PC-3 (cell line): ENCODE measurements at regions not wholly inside any gene's neighbourhood (a gene's known extent, or its start where the extent isn't known, plus 50 kb on each side); places are given as distances from the start of the nearest gene placed in this dataset.
A peak's percentile ranks its signal among the peaks of the same experiment; 100 is the strongest.

Experiments
- ATAC-seq: fragments of 200-7000 bp; cut with Tn5 transposase; 2 replicates; pipeline ENCODE4 v1.9.1; 2020; ENCODE audit warnings: mild to moderate bottlenecking, moderate library complexity
- BruUV-seq: library from RNA; stranded (reverse); fragments of 400-500 nt; replicated peaks from 2 replicates; lab custom pipeline; 2021; lab: Mats Ljungman, UMichigan
- CTCF ChIA-PET: fragments of 300-600 bp; sonication (Branson Sonifier 250); formaldehyde crosslinking; loops from one replicate; lab custom pipeline; 2022; ENCODE audit warnings: antibody characterized with exemption; lab: Charles Lee
- POLR2A ChIA-PET: fragments of 300-600 bp; sonication (Branson Sonifier 250); formaldehyde crosslinking; loops from one replicate; lab custom pipeline; 2022; ENCODE audit warnings: antibody characterized with exemption; ENCODE audit not compliant: unreplicated experiment; lab: Charles Lee
- DNase-seq: peaks from one replicate; pipeline ENCODE4 v3.0.0-alpha.2; 2015
- H2AFZ ChIP-seq: fragments of 300-600 bp; sonication (generic); 2 replicates; pipeline ENCODE4 v1.6.0; 2016; ENCODE audit warnings: antibody characterized with exemption, low read length
- H3F3A ChIP-seq: fragments of 300-600 bp; sonication (generic); one replicate; pipeline ENCODE4 v1.6.0; 2017; ENCODE audit warnings: antibody characterized with exemption, low read length, control low read depth, mild to moderate bottlenecking; ENCODE audit not compliant: unreplicated experiment
- H3K27ac ChIP-seq: fragments of 300-600 bp; sonication (generic); 2 replicates; pipeline ENCODE4 v1.5.1; 2016; ENCODE audit warnings: mild to moderate bottlenecking, low read length
- H3K27me3 ChIP-seq: fragments of 300-600 bp; sonication (generic); 2 replicates; pipeline ENCODE4 v1.6.1; 2016; ENCODE audit warnings: low read length, mixed read lengths
- H3K36me3 ChIP-seq: fragments of 300-600 bp; sonication (generic); 2 replicates; pipeline ENCODE4 v1.6.1; 2016; ENCODE audit warnings: low read depth, mixed run types, low read length, mixed read lengths
- H3K4me1 ChIP-seq: fragments of 300-600 bp; sonication (generic); 2 replicates; pipeline ENCODE4 v1.5.1; 2016; ENCODE audit warnings: low read length; ENCODE audit not compliant: insufficient read depth
- H3K4me2 ChIP-seq: fragments of 300-600 bp; sonication (generic); 2 replicates; pipeline ENCODE4 v1.6.0; 2016; ENCODE audit warnings: low read length
- H3K4me3 ChIP-seq: fragments of 300-600 bp; sonication (generic); 2 replicates; pipeline ENCODE4 v1.5.1; 2016; ENCODE audit warnings: mild to moderate bottlenecking, low read length, mixed read lengths
- H3K79me2 ChIP-seq: fragments of 300-600 bp; sonication (generic); 2 replicates; pipeline ENCODE4 v1.6.1; 2017; ENCODE audit warnings: low read length, mixed read lengths
- H3K9ac ChIP-seq: fragments of 300-600 bp; sonication (generic); 2 replicates; pipeline ENCODE4 v1.6.0; 2016; ENCODE audit warnings: mild to moderate bottlenecking, low read length
- H3K9me2 ChIP-seq: fragments of 300-600 bp; sonication (generic); replicated peaks from 2 replicates; pipeline ENCODE4 v1.6.1; 2016; ENCODE audit warnings: mixed run types, low read length, mixed read lengths
- H3K9me3 ChIP-seq: fragments of 300-600 bp; sonication (generic); 2 replicates; pipeline ENCODE4 v1.6.1; 2016; ENCODE audit warnings: low read length, mixed read lengths
- H4K20me1 ChIP-seq: fragments of 300-600 bp; sonication (generic); 2 replicates; pipeline ENCODE4 v1.6.1; 2016; ENCODE audit warnings: low read length, mixed read lengths
- EZH2 ChIP-seq: fragments of 300-600 bp; sonication (generic); IDR thresholded peaks from one replicate; pipeline ENCODE4 v1.6.1; 2017; ENCODE audit warnings: antibody characterized with exemption, mild to moderate bottlenecking, low read length; ENCODE audit not compliant: unreplicated experiment
- EZH2phosphoT487 ChIP-seq: fragments of 300-600 bp; sonication (generic); IDR thresholded peaks from 2 replicates; pipeline ENCODE4 v1.6.1; 2018; ENCODE audit warnings: mild to moderate bottlenecking, antibody characterized with exemption, low read length, borderline replicate concordance
- intact Hi-C: fragments of 100-400 bp; cut with micrococcal nuclease; formaldehyde crosslinking; loops from 2 replicates; pipeline ENCODE4 v1.9.0; 2023
- TF ChIP-seq, protein P1 (sequence below): fragments of 300-600 bp; sonication (generic); conservative IDR thresholded peaks from 2 replicates; pipeline ENCODE4 v1.5.1; 2017; ENCODE audit warnings: antibody characterized with exemption, low read depth, mild to moderate bottlenecking, low read length

DNA sequence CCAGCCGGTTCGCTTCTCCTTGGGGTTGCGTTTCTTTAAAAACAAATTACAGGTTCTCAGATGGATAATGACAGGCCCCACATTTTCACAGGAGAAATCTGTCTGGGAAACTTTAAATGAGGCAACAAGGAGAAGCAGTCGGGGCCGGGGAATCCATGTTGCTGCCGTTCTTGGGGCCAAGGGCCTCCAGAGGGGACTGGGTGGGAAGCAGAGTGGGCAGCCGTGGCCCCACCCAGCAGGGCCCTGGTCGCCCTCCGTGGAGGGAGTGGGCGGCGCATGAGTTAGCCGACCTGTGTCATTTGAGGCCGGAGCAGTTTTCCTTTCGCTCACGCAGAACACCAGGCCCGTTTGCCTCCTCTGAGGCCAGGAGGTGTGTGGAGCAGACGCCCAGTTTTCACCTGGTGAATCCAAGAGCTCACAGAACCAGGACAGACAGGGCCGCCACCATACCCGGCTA, 207.7 kb upstream of the CIBAR2 start:
- Histone ChIP-seq H3K79me2 (no peaks in the 10 kb centered on the region), H3K27ac (no peak overlapping the region), H3K9me3 (no peaks in the 10 kb centered on the region), H4K20me1 (no peaks in the 10 kb centered on the region), H2AFZ (no peak overlapping the region), H3K4me1 (no peaks in the 10 kb centered on the region), H3F3A (no peaks in the 10 kb centered on the region), H3K4me2 (no peak overlapping the region), H3K9ac (no peak overlapping the region), H3K36me3 (no peaks in the 10 kb centered on the region), H3K27me3 (no peaks in the 10 kb centered on the region), H3K4me3 (no peak overlapping the region), H3K9me2 (no peaks in the 10 kb centered on the region)
- ATAC-seq (no peak), DNase-seq (no peak)
- BruUV-seq = no TSS peak
- ChIA-PET CTCF (no interaction called here), POLR2A (no interaction called here)
- TF ChIP-seq, protein P1, sequence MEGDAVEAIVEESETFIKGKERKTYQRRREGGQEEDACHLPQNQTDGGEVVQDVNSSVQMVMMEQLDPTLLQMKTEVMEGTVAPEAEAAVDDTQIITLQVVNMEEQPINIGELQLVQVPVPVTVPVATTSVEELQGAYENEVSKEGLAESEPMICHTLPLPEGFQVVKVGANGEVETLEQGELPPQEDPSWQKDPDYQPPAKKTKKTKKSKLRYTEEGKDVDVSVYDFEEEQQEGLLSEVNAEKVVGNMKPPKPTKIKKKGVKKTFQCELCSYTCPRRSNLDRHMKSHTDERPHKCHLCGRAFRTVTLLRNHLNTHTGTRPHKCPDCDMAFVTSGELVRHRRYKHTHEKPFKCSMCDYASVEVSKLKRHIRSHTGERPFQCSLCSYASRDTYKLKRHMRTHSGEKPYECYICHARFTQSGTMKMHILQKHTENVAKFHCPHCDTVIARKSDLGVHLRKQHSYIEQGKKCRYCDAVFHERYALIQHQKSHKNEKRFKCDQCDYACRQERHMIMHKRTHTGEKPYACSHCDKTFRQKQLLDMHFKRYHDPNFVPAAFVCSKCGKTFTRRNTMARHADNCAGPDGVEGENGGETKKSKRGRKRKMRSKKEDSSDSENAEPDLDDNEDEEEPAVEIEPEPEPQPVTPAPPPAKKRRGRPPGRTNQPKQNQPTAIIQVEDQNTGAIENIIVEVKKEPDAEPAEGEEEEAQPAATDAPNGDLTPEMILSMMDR = no peak
- TF ChIP-seq EZH2 = no peak
- no peak for TF ChIP-seq EZH2phosphoT487
- intact Hi-C loops = no loop called here

DNA sequence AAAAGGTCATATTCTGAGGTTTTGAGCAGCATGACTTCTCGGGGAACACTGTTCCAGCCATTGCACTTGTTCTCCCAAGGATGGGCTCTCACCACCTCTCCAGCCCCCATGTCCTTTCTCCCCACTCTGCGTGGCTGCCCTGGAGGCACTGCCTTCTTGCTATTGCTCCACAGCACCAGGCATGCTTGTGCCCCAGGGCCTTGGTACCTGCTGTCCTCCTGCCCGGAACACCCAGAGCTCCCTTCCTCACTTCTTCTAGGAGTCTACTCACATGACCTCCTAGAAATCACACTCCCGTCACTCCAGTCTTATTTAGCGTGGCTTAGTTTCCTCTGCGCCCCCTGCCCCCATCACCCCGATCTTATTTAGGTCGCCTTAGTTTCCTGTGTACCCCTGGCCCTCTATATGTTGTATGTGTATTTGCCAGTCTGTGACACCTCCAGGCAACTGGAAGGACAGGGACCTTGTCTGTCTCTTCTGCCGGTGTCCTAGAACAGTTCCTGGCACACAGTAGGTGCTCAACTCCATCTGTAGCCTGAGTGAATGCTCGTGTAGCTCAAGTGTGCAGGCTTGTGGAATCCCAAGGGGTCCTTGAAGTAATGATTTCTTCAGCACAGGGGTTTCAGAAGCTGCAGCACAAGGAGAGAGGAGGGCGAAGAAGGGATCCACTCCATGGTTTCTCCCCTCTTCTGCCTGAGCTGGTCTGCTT, 208.6 kb upstream of the CIBAR2 start:
- TF ChIP-seq, protein P1 = no peak
- TF ChIP-seq EZH2 = no peak
- no peak for TF ChIP-seq EZH2phosphoT487
- intact Hi-C loops = no loop called here
- H3F3A ChIP-seq = no peaks in the 10 kb centered on the region
- H2AFZ ChIP-seq = no peak overlapping the region
- ChIA-PET POLR2A (no interaction called here), CTCF (interaction anchor here (0.8 kb wide), 1 partner anchor 100 kb away, joined by 3 read pairs; no protein-coding TSS in a partner anchor)
- H3K79me2 ChIP-seq = no peaks in the 10 kb centered on the region
- ATAC-seq (no peak), DNase-seq (no peak)
- H3K9me2 ChIP-seq = no peaks in the 10 kb centered on the region
- H4K20me1 ChIP-seq = no peaks in the 10 kb centered on the region
- no peaks in the 10 kb centered on the region for H3K9me3 ChIP-seq
- no peak overlapping the region for H3K9ac ChIP-seq
- no TSS peak for BruUV-seq
- H3K27me3 ChIP-seq = no peaks in the 10 kb centered on the region
- H3K27ac ChIP-seq = no peak overlapping the region
- H3K4me3 ChIP-seq = no peak overlapping the region
- H3K4me1 ChIP-seq = no peaks in the 10 kb centered on the region
- H3K36me3 ChIP-seq = no peaks in the 10 kb centered on the region
- H3K4me2 ChIP-seq = no peak overlapping the region

DNA sequence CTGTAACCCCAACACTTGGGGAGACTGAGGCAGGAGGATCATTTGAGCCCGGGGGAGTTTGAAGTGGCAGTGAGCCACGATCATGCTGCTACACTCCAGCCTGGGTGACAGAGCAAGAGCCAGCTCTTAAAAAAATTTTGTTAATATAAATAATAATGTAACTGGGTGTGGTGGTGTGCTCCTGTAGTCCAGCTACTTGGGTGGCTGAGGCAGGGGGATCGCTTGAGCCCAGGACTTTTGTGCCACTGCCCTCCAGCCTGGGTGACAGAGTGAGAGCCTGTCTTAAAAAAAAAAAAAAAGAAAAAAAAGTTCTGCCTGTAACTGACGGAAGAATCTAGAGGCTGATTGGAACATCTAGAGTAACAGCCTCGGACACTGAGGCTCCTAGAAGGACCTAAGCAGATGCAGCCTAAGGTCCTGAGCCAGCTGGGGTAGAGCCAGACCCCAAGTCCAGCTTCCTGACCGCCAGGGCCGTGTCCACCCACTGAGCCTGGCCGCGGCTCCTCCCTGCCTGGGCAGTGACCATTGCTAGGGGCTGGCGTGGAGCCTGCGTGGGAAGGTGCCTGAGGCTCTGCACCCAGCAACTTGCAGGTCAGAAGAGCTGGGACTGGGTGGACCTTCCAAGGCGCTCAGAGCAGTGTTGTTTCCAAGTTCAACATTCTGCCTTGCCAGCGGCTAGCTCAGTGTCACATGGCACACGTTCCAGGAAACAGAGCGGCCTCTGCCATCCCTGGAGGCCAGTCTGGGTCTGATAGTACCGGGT, 209.4 kb upstream of the CIBAR2 start:
- no TSS peak for BruUV-seq
- DNase-seq (no peak), ATAC-seq (peak; percentile 38)
- Histone ChIP-seq H3K9me3 (no peaks in the 10 kb centered on the region), H3K4me1 (no peaks in the 10 kb centered on the region), H3K27me3 (no peaks in the 10 kb centered on the region), H2AFZ (no peak overlapping the region), H3K4me3 (no peak overlapping the region), H3K27ac (no peak overlapping the region), H3F3A (no peaks in the 10 kb centered on the region), H3K36me3 (no peaks in the 10 kb centered on the region), H3K9ac (no peak overlapping the region), H3K9me2 (no peaks in the 10 kb centered on the region), H4K20me1 (no peaks in the 10 kb centered on the region), H3K4me2 (no peak overlapping the region), H3K79me2 (no peaks in the 10 kb centered on the region)
- CTCF ChIA-PET = interaction anchor here (0.8 kb wide), 1 partner anchor 99 kb away, joined by 3 read pairs; no protein-coding TSS in a partner anchor
- POLR2A ChIA-PET = no interaction called here
- intact Hi-C loops = no loop called here
- TF ChIP-seq EZH2 = no peak
- TF ChIP-seq, protein P1 = no peak
